NCI-H82 treated with DMSO at 0.1 percent for 48 hours (cell line): ENCODE measurements at regions not wholly inside any gene's neighbourhood (a gene's known extent, or its start where the extent isn't known, plus 50 kb on each side); places are given as distances from the start of the nearest gene placed in this dataset.
"Not testable (repeated sequence)": the region's sequence is repeated elsewhere in the genome, so short reads cannot be mapped to it uniquely, and the experiment has no call there.

ENCODE experiments used
- DNase-seq: peaks from one replicate; lab custom pipeline; 2025; ENCODE audit not compliant: unreplicated experiment; lab: John Stamatoyannopoulos, UW

DNA sequence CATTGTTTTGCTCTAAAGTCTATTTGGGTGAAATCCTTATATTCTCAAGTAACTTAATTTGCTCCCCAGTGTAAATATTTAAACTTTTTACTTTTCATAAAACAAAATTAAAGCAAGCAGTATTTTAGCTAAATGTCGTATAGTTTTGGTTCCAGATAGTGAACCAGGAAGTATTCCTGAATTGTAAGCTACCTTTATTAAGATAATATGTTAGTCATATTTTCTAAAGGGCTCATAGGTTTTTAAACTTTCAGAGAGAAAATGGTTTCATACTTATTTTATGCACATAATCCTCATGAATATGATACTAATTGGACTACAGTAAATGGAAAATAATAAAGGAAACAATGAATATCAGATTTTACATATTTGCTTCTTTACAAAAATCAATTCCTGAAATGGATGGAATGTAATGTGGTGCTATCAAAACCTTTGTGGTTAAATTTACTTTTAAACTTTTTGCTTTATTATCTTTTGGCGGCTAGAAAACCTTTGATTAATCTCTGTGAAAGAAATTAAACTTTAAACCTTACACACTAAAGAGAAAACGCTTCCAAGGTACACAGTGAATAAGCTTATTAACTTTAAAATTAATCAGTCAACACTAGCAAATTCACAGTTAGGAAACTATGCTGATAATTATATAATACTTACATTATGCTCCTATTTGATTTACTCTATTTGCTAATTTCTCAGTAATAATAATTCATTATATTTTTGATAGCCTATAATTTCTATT is 76.6 kb upstream of the RHOBTB1 start:
- DNase-seq: no peak

DNA sequence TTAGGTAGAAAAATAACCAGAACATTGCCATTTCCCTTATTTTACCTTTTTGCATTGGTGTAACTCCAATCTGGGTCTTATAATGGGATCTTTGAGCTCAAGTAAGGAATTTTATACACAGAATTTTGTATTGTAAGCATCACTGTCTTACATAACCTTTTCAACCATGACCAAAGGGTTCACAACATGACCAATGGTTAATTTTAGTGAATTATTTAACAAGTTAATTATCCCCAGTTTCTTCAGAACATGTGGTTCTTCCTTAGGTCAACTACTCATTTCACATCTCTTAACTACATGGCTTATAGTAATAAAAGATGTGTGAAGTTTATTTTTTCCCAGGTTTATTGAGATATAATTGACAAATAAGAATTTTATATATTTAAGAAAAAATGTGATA is 74.2 kb upstream of the RHOBTB1 start:
- no peak for DNase-seq

DNA sequence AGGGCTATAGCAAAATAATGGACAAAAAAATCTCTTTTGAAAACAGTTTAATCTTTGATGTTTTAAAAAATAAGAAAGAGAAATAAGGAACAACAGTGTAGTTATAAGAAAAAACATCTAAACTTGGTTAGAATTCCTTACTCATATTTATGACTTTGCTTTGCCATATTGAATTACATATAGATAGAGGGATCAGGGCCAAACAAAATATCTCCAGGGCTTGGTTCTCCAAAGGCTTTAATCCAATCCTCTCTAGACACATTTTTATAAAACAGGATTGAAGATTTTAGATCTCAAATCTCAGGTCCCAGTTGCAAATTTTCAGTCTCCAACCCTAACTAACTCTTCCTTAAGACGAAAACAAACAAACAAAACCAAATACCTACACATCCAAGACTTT is 72.6 kb upstream of the RHOBTB1 start:
- no peak for DNase-seq

GRCh38 chr10:61016007-61016406 is 72.0 kb upstream of the RHOBTB1 start:
- no peak for DNase-seq

DNA sequence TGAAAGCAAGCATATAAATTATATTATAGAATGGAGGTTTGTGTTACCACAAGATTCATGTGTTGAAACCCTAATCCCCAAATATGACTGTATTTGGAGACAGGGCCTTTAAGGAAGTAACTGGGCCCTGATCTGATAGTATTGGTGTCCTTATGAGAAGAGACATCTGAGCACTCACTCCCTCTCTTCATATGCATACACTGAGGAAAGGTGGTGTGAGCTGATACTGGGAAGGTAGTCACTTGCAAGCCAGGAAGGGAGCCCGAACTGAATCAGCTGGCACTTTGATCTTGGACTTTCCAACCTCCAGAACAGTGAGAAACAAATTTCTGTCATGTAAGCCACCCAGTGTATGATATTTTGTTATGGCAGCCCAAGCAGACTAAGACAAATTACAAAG is 66.9 kb upstream of the RHOBTB1 start:
- no peak for DNase-seq

DNA sequence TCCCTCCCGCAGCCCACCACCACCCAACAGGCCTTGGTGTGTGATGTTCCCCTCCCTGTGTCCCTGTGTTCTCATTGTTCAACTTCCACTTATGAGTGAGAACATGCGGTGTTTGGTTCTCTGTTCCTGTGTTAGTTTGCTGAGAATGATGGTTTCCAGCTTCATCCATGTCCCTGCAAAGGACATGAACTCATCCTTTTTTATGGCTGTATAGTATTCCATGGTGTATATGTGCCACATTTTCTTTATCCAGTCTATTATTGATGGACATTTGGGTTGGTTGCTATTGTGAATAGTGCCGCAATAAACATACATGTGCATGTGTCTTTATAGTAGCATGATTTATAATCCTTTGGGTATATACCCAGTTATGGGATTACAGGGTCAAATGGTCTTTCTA is 59.1 kb upstream of the RHOBTB1 start:
- DNase-seq: not testable (repeated sequence)

- DNase-seq: no peak
These were observed 57.7 kb upstream of the RHOBTB1 start for GRCh38 chr10:61001731-61002122.

DNA sequence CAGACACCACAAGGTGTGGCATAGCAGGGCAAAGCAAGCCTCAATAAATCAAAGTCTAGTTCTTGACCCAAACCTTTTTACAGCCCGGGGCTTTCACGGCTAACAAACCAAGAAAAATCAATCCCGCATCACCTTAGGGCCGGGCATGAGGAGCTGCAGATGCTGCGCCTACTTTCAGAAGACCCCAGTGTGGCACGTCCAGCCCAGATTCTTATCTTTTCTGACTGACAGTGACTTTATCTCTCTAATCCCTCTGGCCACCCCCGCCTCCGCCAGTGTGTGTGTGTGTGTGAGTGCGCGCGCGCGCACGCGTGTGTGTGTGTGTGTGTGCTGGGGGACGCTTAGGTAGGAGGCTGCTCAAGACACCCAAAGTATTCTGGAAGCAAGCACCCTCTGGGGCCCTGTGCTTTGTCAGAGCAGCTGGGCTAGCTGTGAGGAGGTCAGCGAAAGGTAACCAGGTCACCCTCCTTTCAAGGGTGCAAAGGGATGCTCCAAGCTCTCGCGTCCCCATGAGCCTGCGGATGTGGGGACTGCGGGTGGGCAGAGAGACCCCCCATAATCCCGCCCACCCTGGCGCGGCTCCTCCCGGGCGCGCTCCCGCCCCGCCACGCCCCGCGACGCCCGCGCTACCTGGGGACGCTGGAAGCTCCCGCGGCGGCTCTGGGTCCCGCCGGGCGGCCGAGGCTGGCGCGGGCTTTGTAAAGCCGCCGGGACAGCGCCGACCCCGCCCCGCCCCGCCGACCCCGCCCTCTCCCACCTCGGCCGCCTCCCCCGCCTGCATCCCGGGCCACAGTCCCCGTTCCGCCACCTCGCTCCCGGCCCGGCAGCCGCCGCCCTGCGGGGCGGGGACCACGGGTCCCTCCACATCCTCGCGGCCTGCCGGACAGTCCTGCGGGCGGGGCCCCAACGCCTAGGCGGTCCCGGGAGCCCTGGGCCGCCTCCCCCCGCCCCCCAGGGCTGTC is 57.1 kb upstream of the RHOBTB1 start:
- DNase-seq: peak; percentile 55

DNA sequence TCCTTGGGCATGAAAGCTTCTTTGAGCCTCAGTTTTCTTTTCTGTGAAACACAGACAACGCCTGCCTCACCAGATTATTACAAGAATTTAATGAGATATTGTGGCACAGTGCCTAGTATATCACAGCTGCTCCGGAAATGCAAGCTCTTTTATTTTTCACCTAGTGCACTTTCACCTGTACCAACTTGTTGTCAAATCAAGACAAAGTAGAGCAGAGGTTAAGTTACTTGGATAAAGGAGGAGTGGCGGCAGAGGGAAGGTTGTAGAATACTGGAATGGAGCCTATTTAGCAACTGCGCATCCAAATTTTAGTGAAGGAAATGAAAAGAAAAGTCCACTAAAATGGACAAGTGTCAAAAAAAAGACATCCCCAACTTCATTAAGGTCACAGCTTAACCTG is 54.9 kb upstream of the RHOBTB1 start:
- no peak for DNase-seq

GRCh38 chr10:60994128-60994527 is 50.1 kb upstream of the RHOBTB1 start:
- no peak for DNase-seq
